ENCODE measurements at regions not wholly inside any gene's neighbourhood (a gene's known extent, or its start where the extent isn't known, plus 50 kb on each side); places are given as distances from the start of the nearest gene placed in this dataset.
"Not testable (repeated sequence)": the region's sequence is repeated elsewhere in the genome, so short reads cannot be mapped to it uniquely, and the experiment has no call there.

- no peak for DNase-seq (ENCODE audit: low read depth)
Observed at GRCh38 chr12:76664731-76665130, 99.2 kb upstream of the ZDHHC17 start.

GRCh38 chr12:76666290-76666835 lies 97.6 kb upstream of the ZDHHC17 start:
- DNase-seq (ENCODE audit: low read depth): no peak

- DNase-seq (ENCODE audit: low read depth): peak; percentile 34
Observed at GRCh38 chr12:76669981-76670380, 93.9 kb upstream of the ZDHHC17 start.

- peak; percentile 89 for DNase-seq (ENCODE audit: low read depth)
Observed at GRCh38 chr12:76670776-76671175, 93.1 kb upstream of the ZDHHC17 start.

- DNase-seq (ENCODE audit: low read depth): no peak
Observed at GRCh38 chr12:76674669-76675315, 89.1 kb upstream of the ZDHHC17 start.

GRCh38 chr12:76676261-76676660 lies 87.7 kb upstream of the ZDHHC17 start:
- not testable (repeated sequence) for DNase-seq (ENCODE audit: low read depth)

- DNase-seq (ENCODE audit: low read depth): no peak
Observed at GRCh38 chr12:76678992-76679391, 84.9 kb upstream of the ZDHHC17 start.

GRCh38 chr12:76679778-76680177 lies 84.1 kb upstream of the ZDHHC17 start:
- no peak for DNase-seq (ENCODE audit: low read depth)

GRCh38 chr12:76680940-76681339 lies 83.0 kb upstream of the ZDHHC17 start:
- DNase-seq (ENCODE audit: low read depth): peak; percentile 94

- DNase-seq (ENCODE audit: low read depth): peak; percentile 59
Observed at GRCh38 chr12:76685246-76685678, 78.7 kb upstream of the ZDHHC17 start.

- DNase-seq (ENCODE audit: low read depth): peak; percentile 68
Observed at GRCh38 chr12:76687981-76688380, 75.9 kb upstream of the ZDHHC17 start.

GRCh38 chr12:76688631-76689030 lies 75.3 kb upstream of the ZDHHC17 start:
- no peak for DNase-seq (ENCODE audit: low read depth)

- DNase-seq (ENCODE audit: low read depth): peak; percentile 51
Observed at GRCh38 chr12:76690921-76691700, 72.8 kb upstream of the ZDHHC17 start.

GRCh38 chr12:76692846-76693245 lies 71.1 kb upstream of the ZDHHC17 start:
- no peak for DNase-seq (ENCODE audit: low read depth)

- DNase-seq (ENCODE audit: low read depth): no peak
Observed at GRCh38 chr12:76694369-76694768, 69.5 kb upstream of the ZDHHC17 start.

- DNase-seq (ENCODE audit: low read depth): no peak
Observed at GRCh38 chr12:76696186-76696585, 67.7 kb upstream of the ZDHHC17 start.

- peak; percentile 33 for DNase-seq (ENCODE audit: low read depth)
Observed at GRCh38 chr12:76697849-76698248, 66.1 kb upstream of the ZDHHC17 start.

- peak; percentile 39 for DNase-seq (ENCODE audit: low read depth)
Observed at GRCh38 chr12:76698316-76698715, 65.6 kb upstream of the ZDHHC17 start.

GRCh38 chr12:76698966-76699365 lies 64.9 kb upstream of the ZDHHC17 start:
- no peak for DNase-seq (ENCODE audit: low read depth)

GRCh38 chr12:76701690-76702089 lies 62.2 kb upstream of the ZDHHC17 start:
- no peak for DNase-seq (ENCODE audit: low read depth)

GRCh38 chr12:76702946-76703345 lies 61.0 kb upstream of the ZDHHC17 start:
- DNase-seq (ENCODE audit: low read depth): peak; percentile 26

GRCh38 chr12:76704693-76705092 lies 59.2 kb upstream of the ZDHHC17 start:
- peak; percentile 51 for DNase-seq (ENCODE audit: low read depth)

GRCh38 chr12:76706101-76706500 lies 57.8 kb upstream of the ZDHHC17 start:
- peak; percentile 66 for DNase-seq (ENCODE audit: low read depth)

Measured in EH (cell line).